Mucosa of descending colon (tissue), 3 donors: ENCODE measurements at regions not wholly inside any gene's neighbourhood (a gene's known extent, or its start where the extent isn't known, plus 50 kb on each side); places are given as distances from the start of the nearest gene placed in this dataset.

Experiments used
- ATAC-seq: fragments of 200-7000 bp; cut with Tn5 transposase; one replicate; pipeline ENCODE4 v1.9.1; 2020; ENCODE audit warnings: mild to moderate bottlenecking, moderate library complexity
- DNase-seq, 3 donors: peaks; one replicate each; pipeline ENCODE4 v3.0.0-alpha.2; 2020
- H3K36me3 ChIP-seq: fragments of 200-600 bp; one replicate; pipeline ENCODE4 v1.8.0; 2021; ENCODE audit warnings: low read depth, mild to moderate bottlenecking
- H3K4me1 ChIP-seq: fragments of 200-600 bp; one replicate; pipeline ENCODE4 v1.8.0; 2021; ENCODE audit warnings: low read depth, mild to moderate bottlenecking
- H3K4me3 ChIP-seq: fragments of 200-600 bp; one replicate; pipeline ENCODE4 v1.8.0; 2021; ENCODE audit warnings: mild to moderate bottlenecking
- H3K9me3 ChIP-seq: fragments of 200-600 bp; one replicate; pipeline ENCODE4 v1.8.0; 2021; ENCODE audit warnings: mild to moderate bottlenecking
- CTCF ChIP-seq: fragments of 200-600 bp; IDR thresholded peaks from one replicate; pipeline ENCODE4 v1.8.0; 2022; ENCODE audit warnings: antibody characterized with exemption, mild to moderate bottlenecking
- intact Hi-C, 2 donors: fragments of 100-400 bp; cut with DNase I in 1 of 2; cut with micrococcal nuclease in 1 of 2; formaldehyde crosslinking; loops; one replicate each; pipeline versions ENCODE4 v1.11.0 to v1.11.1; 2022; cut with DNase I, micrococcal nuclease
- donor health status: DM: no; HTN: no; CAD: no; lungs with moderate emphysema.
- donor health status: DM: no; HTN: no; CAD: no.
- donor health status: DM: no; HTN: yes; CAD: no.

- no peak for DNase-seq
- intact Hi-C loops: no loop called here
- Histone ChIP-seq H3K4me1 (no peaks in the 10 kb centered on the region), H3K4me3 (no peak overlapping the region), H3K9me3 (no peaks in the 10 kb centered on the region), H3K36me3 (no peaks in the 10 kb centered on the region)
- ATAC-seq: no peak
- TF ChIP-seq CTCF: no peak
Measured at GRCh38 chr1:101742509-101742908, 254.2 kb downstream of the OLFM3 start.

- Histone ChIP-seq H3K4me1 (no peaks in the 10 kb centered on the region), H3K36me3 (no peaks in the 10 kb centered on the region), H3K9me3 (no peaks in the 10 kb centered on the region), H3K4me3 (no peak overlapping the region)
- DNase-seq: no peak
- ATAC-seq: no peak
- intact Hi-C loops: no loop called here
- TF ChIP-seq CTCF: no peak
Measured at GRCh38 chr1:101745551-101746270, 251.0 kb downstream of the OLFM3 start.

- Histone ChIP-seq H3K4me3 (no peak overlapping the region), H3K9me3 (no peaks in the 10 kb centered on the region), H3K36me3 (no peaks in the 10 kb centered on the region), H3K4me1 (no peaks in the 10 kb centered on the region)
- TF ChIP-seq CTCF: no peak
- ATAC-seq (no peak), DNase-seq (no peak)
- intact Hi-C loops: no loop called here
Measured at GRCh38 chr1:101748077-101748476, 248.6 kb downstream of the OLFM3 start.
